HG03460 (cell line): ENCODE measurements at regions not wholly inside any gene's neighbourhood (a gene's known extent, or its start where the extent isn't known, plus 50 kb on each side); places are given as distances from the start of the nearest gene placed in this dataset.

ENCODE experiments used
- ATAC-seq: cut with Tn5 transposase; IDR thresholded peaks from one replicate; pipeline ENCODE4 v1.9.1; 2021; ENCODE audit not compliant: unreplicated experiment

DNA sequence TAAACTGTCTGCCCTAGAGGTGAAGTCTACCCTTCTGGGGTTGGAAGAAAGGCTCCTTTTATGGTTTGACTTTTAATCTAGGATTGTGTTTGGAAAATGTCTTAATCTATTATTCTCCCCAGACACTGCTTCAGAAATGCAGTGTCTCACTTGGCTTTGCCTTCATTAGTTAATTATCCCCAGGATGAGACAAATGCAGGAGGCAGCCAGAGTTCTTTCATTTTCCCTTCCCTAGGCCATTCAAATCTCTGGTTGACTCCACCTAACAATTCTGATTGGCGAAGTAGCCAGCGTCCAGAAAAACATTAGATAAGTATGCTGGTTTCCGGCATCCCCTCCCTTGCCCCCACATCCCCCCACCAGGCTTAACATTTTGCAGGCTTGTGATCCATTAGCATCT, 325.8 kb upstream of the PBX1 start:
- no peak for ATAC-seq

DNA sequence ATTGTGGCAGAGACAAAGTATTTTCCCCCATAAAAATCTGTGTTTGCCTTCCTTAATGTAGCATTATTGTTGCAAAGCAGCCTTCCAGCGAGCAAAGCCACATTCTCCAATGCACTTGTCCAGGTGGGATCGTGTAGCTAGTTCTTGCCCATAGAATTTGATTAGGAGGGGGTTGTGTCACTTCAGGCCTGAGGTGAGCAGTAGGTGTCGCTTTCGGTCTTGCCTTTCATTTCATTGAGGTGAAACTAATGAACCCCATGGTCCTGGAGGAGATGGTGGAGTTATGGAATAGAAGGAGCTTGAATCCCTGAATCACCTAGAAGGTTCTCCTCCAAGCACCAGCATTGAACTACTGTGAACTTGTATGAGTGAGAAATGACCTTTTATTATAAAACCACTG, 318.9 kb upstream of the PBX1 start:
- ATAC-seq, result no peak

DNA sequence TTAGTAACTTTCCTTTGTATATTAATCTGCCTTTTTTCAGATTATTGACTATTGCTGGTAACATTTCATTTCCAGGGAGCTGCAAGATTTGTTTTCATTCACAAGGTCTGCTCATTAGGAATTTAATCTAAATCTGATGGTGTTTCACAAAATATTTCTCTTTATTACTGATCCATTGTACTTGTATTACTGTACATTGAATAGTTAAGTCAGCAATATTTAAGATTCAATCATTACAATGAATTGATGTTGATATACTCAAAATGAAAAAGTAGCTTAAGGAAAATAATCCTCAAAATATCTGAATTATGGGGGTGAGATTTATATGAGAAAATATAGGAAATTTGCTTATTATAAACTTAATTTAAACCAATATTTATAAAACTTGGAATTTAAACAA, 308.6 kb upstream of the PBX1 start:
- ATAC-seq, result no peak

DNA sequence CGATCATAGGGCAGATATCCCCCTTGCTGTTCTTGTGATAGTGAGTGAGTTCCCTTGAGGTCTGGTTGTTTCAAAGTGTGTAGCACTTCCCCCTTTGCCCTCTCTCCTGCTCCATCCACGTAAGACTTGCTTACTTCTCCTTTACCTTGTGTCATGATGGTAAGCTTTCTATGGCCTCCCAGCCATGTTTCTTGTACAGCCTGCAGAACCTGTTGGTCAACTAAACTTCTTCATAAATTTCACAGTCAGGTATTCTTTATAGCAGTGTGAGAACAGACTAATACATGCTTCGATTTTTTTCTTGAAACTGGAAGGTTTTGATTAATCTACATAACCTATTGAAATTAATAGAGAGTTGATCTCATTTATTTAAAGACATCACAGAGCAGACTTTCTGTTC, 302.5 kb upstream of the PBX1 start:
- no peak for ATAC-seq

DNA sequence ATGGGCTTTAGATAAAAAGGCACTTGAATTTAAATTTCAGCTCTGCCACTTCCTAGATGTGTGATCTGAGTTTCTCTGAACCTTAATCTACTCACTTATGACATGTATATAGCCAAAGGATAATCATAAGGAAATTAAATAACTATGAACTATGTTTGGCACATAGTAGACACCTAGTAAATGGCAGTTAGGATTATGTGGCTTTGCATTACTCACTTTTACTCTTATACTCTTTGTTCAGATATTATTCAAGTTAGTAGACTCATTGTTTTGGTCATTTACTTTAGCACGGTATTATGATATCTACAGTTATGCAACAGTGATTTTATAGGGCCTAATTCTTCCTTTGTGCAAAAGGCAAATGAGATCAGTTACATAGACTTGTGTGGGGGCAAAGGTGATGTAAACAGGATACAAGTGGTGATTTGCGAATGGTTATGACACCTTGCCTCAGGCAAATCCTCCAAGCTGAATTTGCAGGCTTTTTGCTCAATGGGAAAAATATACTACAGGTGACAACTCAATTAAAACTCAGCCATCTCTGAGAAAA, 297.2 kb upstream of the PBX1 start:
- ATAC-seq, result no peak

DNA sequence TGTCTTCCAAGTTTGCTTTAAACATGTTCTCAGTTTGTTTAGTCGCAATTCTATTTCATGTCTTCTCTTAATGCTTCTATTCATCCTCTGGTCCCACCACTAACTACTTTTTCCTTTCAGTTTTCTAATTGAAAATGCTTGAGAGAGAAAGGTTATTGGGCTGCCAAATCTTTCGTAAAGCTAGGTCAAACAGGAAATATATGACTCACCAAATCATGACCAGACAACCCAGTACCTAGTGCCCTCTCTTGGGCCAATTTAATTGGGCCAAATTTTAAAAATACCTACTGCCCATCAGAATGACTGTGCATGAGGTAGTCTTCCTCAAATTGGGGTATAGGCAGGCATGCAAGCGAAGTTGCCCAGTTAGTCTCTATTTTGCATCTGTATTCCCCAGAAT, 295.4 kb upstream of the PBX1 start:
- no peak for ATAC-seq

DNA sequence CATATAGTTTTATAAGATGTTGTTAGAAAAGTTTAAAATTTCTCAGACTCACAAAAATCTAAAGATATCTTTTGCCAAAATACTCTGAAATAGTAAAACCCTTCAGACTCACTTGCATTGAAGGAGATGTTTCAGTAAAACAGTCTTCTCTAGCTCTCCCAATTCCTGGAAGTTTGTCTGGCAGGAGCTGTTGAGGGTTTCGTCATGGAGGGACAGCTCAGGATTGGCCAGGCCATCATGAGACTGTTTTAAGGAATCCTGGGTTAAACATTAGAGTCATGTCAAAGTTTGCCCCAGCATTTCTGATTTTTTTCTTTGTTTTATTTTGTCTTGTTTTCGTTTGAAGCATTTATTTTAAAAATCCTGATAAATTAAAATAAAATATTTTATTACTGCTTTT, 293.8 kb upstream of the PBX1 start:
- no peak for ATAC-seq

DNA sequence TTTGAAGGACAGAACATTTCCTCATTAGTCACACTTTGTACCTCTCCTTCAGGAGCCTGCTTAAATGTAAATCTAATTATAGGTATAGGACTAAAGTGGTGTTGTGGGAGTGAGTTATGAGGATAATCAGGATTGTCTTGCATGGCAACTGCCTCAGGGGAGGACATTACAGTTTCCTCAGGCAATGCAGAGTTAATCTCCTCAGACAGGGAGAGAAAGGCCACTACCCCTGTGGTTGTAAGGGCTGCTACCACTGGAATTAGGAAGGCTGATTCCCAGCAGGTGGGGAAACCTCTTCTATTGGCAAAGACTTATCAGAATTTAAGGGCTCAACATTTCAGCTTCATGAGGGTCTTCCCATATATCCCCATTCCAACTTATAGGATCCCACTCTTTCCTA, 286.8 kb upstream of the PBX1 start:
- ATAC-seq, result no peak

DNA sequence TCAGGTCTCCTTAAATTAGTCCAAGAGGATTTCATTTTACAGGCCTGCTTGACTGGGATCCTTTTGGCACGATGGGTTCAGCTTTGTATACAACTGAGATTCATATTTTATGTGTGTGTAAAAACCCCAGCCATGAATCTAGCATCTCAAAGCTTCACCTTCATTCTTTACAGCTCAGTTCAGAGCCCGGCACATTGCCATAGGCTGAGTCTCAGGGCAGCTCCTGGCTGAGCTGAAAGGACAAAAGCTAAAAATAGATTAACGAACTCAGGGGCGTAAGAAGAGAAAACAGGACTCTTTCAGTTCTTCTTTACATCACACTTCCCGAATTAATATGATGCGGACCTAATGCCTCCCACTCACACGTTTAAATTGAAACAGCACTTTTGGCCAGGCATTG, 262.8 kb upstream of the PBX1 start:
- ATAC-seq, result no peak

DNA sequence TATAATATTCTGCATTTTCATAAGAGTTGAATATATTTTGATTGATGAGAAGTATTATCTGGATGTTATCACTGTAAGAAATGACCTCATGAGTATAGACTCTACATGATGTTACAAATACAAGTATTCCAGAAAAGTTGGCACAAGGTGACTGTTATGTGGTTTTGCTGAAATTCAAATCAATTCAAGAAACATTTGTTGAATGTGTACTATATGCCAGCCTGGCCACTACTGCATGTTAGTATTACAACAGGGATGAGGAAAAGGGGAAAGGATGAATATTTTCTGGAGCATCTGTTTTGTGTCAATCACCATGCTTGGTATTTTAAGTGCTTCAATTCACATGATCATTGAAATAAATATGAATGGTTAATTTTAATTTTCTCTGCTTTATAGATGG, 250.9 kb upstream of the PBX1 start:
- ATAC-seq, result no peak

DNA sequence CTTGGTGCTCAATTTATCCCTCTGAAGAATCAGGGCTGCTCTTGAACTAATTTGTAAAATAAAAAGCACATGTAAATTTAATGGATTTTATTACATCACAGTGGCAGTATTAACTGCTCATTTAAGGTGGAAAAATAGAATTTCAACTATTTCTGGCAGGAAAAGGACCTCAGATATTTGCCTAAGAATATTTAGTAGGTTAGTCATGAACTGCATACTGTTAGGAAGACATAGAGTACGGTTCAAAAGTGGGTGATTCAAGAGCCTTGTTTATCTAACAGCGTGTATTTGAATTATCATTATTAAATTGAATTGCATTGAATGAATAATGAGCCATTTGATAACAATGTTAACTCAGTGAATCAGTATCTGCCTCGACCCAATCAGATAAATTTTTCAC, 248.8 kb upstream of the PBX1 start:
- ATAC-seq, result no peak

DNA sequence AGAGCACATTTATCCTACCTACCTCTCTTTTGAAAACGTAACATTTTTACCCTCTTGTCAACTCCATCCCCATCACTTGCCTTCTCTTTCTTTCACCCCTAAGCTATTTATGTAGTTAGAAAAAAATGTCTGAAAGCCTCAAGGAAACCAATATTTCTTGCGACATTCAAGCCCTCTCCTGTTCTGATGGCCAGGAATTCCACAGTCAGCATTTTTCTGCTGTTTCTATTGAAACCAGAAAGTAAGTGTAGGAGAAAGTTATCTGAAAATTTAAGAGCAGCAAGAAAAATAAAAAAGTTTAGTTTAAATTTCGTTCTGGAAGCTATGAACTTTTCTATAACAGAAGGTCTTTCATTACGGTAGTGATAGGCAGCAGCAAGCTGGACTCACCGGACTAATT, 247.6 kb upstream of the PBX1 start:
- no peak for ATAC-seq

DNA sequence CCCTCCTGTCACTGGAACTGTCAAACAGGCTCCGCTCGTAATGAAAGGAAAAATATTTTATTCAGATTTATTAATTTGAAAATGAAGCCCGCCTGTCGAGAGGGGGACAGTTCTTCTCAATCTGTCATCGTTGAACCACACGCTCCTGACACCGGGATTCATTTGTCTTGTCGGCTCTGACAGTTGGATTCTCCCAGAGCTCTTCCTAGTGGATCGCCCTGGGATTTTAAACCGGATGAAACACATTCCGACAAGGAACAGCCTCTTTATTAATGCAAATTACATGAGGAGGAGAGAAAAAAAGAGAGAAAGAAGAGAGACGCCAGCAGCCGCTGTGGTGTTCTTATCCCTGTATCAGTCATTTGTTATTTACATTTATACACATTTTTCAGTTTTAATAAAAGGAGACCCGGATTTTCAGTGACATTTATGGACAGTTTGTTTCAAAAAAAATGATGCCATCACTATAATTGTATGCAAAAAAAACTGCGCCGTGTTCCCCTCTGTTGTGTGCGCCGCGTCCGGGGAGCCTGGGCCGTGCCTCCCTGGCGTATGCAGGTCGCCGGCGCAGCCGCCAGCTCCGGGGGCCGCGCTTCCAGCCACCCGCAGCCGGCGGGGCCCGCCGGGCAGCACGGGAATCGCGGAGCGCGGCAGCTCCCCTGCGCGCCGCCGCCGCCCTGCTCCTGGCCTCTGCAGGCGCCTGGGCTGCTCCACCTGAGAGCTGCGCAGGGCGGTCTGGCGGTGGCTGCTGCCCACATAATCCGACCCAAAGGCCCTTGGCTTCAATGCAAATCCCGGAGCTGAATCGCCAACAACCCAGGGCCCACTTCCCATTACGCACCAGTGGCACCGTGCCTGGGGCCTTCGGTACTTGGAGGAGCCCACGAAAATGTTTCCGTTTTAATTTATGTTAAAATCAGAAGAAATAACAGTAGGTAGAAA, 237.9 kb upstream of the PBX1 start:
- ATAC-seq, result no peak

DNA sequence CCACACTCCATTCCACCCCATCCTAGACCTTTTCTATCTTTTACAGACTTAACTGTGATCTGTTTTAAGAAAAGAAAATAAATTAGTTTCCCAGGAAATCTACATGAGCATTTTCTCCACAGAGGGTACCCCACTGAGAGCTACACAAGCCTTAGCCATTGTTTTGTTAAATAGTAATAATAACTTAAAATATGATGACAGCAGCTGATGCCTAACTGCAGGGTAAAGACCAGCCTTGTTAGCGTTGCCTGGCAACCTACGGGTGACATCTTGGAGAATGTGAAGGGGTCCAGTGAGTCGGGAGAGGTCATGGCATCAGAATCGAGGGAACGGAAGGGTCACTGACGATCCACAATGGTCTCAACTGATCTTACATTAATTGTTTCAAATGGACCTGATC, 233.2 kb upstream of the PBX1 start:
- no peak for ATAC-seq

DNA sequence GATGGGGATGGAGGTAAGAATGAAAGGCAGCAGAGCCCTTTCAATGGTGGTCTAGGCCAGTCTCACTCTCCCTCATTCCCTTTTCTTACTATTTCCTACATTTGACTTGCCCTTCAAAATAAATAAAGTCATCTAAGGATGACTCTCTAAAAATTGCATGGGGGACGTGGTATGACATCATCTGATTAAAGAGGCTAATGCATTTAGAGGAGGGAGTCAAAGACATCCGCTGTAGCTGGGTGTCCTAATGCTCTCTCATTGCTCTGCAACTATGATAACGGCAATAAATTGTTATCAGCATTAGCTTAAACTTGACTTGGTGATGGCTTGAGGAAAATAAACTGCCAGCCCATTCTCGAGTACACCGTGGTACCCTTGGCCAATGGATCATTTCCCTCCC, 225.6 kb upstream of the PBX1 start:
- ATAC-seq, result no peak

DNA sequence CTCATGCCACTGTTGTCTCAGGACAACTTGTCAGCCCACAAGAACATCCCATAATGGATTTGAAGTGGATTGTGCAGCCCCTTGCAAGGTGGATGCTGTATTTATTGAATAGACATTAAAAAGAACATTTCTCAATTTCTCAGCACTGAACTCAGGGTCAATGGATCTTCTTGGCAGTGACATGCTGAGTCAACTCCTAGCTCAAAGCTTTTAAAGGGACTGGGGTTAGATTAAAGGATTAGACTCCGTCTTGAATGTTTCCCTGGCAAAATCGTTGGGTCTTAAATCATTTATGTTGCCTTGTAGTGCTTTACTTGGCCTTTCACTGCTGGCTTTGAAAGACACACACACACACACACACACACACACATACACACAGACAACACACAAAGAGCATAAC, 221.6 kb upstream of the PBX1 start:
- ATAC-seq, result no peak

DNA sequence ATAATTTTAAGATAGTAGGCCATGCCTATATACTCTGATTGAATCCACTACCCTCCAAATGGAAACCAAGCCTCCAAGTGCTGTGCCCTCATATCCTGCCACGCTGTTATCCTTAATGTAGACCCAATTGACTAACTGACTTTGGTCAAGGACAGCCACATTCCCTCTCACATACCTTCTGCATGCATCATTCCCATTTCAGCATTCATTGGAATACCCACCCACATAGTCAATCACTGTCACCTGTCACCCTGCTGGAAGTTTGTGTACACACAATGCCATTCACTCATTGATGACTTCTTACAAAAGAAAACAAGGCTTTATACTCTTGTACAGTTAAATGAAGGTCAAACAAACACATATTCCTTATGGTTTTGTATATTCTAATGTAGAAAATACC, 221.1 kb upstream of the PBX1 start:
- ATAC-seq, result no peak

DNA sequence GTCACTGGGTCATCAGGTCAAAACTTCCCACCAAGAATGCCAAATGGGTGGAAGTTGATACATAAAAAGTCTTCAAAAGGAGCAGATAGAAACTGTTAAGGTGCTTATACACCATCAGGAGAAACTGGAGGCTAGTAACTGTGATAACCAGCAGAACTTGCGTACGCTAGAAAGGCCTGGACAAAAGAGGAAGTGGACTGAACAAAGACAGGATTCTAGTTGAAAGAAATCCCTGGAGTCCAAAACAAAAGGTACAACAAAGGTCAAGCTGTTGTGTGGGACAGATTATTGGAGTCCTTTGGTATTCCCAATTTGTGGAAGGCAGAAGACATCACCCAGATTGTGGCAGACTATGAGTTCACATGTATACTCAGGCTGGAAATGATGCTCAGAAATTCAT, 215.8 kb upstream of the PBX1 start:
- ATAC-seq, result no peak

DNA sequence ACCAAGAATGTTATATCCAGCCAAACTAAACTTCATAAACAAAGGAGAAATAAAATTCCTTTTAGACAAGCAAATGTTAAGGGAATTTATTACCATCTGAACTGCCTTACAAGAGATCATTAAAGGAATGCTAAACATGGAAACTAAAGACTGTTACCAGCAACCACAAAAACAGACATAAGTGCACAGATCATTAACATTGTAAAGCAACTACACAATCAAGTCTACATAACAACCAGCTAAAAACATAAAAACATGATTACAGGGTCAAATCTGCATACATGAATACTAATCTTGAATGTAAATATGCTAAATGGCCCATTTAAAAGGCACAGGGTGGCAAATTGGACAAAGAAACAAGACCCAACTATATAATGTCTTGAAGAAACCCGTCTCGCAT, 211.0 kb upstream of the PBX1 start:
- no peak for ATAC-seq

DNA sequence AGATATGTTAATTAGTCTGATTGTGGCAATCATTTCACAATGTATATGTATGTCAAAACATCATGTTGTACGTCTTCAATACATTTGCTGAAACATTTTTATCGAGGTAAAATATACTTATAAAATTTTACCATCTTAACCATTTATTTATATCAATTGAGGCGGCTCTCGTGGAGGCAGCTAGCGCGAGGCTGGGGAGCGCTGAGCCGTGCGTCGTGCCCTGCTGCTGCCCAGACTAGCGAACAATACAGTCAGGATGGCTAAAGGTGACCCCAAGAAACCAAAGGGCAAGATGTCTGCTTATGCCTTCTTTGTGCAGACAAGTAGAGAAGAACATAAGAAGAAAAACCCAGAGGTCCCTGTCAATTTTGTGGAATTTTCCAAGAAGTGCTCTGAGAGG, 202.5 kb upstream of the PBX1 start:
- no peak for ATAC-seq

DNA sequence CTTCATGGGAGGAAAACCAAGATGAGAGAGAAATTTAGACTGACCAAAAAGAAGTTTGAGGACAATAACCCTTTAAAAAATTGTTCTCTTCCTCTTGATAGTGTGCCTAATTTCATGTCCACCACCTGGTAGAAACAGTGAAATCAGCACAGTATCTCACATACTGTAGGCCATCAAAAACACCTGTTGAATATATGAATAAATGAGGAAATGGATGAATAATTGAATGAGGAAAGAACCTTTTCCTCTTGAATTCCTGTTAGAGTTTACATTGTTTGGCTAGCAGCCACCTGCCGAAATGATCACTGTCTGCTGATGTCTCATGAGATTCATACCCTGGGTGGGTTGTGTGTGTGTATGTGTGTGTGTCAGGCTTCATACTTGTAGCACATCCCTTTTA, 198.7 kb upstream of the PBX1 start:
- ATAC-seq, result no peak

DNA sequence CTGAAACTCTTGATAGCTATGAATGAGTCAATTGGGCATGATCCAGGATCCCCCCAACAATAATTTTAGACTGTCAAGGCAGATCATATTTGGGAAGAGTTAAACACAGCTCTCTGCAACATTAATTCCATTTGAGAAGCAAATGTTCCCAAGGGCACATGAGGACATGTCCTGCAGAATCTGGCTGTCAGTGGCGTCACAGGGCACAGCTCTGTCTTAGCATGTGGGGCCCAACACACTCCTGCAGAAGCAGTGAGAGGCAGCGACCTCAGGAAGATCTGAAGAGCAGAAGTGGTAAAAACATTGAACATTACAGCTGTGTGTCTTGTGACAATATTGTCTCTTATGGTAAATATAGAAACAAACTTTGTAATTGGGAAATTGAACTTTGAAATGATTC, 197.1 kb upstream of the PBX1 start:
- ATAC-seq, result no peak

DNA sequence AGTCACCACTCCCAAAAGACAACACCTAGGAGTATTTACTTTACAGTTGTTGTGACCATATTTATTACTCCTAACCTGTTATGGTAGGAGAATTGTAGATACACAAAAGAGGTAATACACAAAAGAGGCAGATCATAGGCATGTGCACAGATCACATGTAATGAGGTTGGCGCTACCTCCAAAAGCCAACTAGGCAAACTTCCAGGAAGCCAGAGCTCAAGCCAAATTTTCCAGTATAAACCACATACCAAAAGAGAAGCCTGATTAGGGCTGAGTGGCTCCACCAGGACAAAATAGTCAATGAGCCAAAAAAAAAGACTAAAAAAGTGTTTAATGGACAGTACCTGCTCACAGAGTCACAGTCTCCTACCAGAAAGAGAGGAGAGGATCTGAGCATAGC, 195.0 kb upstream of the PBX1 start:
- ATAC-seq, result no peak
